Tibial artery (tissue), 4 donors: ENCODE measurements at regions not wholly inside any gene's neighbourhood (a gene's known extent, or its start where the extent isn't known, plus 50 kb on each side); places are given as distances from the start of the nearest gene placed in this dataset.

Experiments used
- DNase-seq, 2 donors: peaks; one replicate each; pipeline ENCODE4 v3.0.0-alpha.2; 2019
- H3K27ac ChIP-seq, 2 donors: fragments of 200-600 bp; sonication (generic) in 1 of 2; 1 replicate in 1 of 2; 2 replicates in 1 of 2; pipeline ENCODE4 v1.5.1; 2018 to 2019; ENCODE audit warnings: mild to moderate bottlenecking in 1 of 2
- H3K27me3 ChIP-seq, 2 donors: fragments of 200-600 bp; sonication (generic) in 1 of 2; one replicate each; pipeline versions ENCODE4 v1.5.1 to v1.6.0; 2016 to 2019
- H3K36me3 ChIP-seq, 3 donors: fragments of 200-600 bp; sonication (generic) in 2 of 3; one replicate each; pipeline ENCODE4 v1.5.1; 2016 to 2019; ENCODE audit warnings: mild to moderate bottlenecking in 2 of 3
- H3K4me1 ChIP-seq, 4 donors: fragments of 200-600 bp; sonication (generic) in 2 of 4; 1 replicate in 3 of 4; 2 replicates in 1 of 4; pipeline ENCODE4 v1.5.1; 2016 to 2019
- H3K4me3 ChIP-seq, 2 donors: fragments of 200-600 bp; sonication (generic) in 1 of 2; 1 replicate in 1 of 2; 2 replicates in 1 of 2; pipeline ENCODE4 v1.5.1; 2018 to 2019; ENCODE audit warnings: mild to moderate bottlenecking in 2 of 2
- H3K9me3 ChIP-seq, 3 donors: fragments of 200-600 bp; sonication (generic) in 1 of 3; one replicate each; pipeline ENCODE4 v1.5.1; 2016 to 2019
- intact Hi-C: fragments of 100-400 bp; cut with DNase I; formaldehyde crosslinking; loops from one replicate; pipeline ENCODE4 v1.15.0; 2023; ENCODE audit warnings: low total_unique reads
- TF ChIP-seq, protein P1 (sequence below), 2 experiments: fragments of 200-600 bp in 1 of 2; fragments of 450-650 bp in 1 of 2; IDR thresholded peaks; one replicate each; pipeline ENCODE4 v1.5.1; 2017 to 2019; ENCODE audit warnings: antibody characterized with exemption in 2 of 2, mild to moderate bottlenecking in 1 of 2, moderate library complexity in 1 of 2

DNA sequence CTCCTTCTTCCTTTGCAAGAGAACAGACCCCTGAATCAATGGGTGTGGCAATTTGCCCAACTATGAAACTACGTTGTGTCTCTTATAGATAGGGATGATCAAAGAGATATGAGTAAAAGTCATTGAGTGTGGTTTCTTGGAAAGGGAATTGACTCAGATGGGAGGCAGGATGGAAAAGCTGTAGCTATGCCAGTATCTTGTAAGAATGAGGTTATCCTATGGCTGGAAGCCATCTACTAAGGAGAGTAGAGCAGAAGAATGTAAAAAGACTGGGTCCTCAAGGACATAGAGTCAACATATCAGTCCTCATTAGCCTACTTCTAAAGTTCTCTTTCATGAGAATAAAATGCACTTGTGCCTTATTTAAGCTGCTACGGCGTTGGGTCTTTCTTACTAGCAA, 78.9 kb upstream of the POU2AF2 start:
- intact Hi-C loops: no loop called here
- no peaks in the 10 kb centered on the region for H3K27me3 ChIP-seq
- no peaks in the 10 kb centered on the region for H3K9me3 ChIP-seq
- TF ChIP-seq, protein P1, sequence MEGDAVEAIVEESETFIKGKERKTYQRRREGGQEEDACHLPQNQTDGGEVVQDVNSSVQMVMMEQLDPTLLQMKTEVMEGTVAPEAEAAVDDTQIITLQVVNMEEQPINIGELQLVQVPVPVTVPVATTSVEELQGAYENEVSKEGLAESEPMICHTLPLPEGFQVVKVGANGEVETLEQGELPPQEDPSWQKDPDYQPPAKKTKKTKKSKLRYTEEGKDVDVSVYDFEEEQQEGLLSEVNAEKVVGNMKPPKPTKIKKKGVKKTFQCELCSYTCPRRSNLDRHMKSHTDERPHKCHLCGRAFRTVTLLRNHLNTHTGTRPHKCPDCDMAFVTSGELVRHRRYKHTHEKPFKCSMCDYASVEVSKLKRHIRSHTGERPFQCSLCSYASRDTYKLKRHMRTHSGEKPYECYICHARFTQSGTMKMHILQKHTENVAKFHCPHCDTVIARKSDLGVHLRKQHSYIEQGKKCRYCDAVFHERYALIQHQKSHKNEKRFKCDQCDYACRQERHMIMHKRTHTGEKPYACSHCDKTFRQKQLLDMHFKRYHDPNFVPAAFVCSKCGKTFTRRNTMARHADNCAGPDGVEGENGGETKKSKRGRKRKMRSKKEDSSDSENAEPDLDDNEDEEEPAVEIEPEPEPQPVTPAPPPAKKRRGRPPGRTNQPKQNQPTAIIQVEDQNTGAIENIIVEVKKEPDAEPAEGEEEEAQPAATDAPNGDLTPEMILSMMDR (IDR thresholded peaks at IDR 0.05): no peak
- no peak for DNase-seq
- no peak overlapping the region for H3K4me3 ChIP-seq
- no peaks in the 10 kb centered on the region for H3K4me1 ChIP-seq
- H3K36me3 ChIP-seq: no peaks in the 10 kb centered on the region
- H3K27ac ChIP-seq: no peak overlapping the region

DNA sequence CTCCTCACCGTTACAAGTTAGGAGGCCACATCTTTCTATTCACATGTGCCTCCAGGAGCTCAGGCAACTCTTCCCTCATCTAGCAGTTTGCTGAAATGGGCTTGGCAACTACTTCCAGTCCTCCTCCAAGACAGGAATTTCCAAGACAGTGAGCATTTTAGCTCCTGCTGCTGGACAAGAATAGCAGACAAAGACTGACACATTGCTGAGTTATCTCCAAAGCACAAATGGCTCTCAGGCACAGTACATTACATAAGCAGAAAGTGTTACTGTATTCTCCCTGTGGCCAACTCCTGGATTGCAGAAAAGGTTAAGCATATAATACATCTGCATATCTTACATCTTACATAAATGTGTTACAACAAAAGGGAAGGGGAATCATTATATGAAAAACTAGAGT, 83.2 kb upstream of the POU2AF2 start:
- no peak for DNase-seq
- Histone ChIP-seq H3K36me3 (no peaks in the 10 kb centered on the region), H3K4me1 (no peaks in the 10 kb centered on the region), H3K9me3 (no peaks in the 10 kb centered on the region), H3K4me3 (no peak overlapping the region), H3K27me3 (no peaks in the 10 kb centered on the region), H3K27ac (no peak overlapping the region)
- intact Hi-C loops: no loop called here
- TF ChIP-seq, protein P1 (IDR thresholded peaks at IDR 0.05): no peak

DNA sequence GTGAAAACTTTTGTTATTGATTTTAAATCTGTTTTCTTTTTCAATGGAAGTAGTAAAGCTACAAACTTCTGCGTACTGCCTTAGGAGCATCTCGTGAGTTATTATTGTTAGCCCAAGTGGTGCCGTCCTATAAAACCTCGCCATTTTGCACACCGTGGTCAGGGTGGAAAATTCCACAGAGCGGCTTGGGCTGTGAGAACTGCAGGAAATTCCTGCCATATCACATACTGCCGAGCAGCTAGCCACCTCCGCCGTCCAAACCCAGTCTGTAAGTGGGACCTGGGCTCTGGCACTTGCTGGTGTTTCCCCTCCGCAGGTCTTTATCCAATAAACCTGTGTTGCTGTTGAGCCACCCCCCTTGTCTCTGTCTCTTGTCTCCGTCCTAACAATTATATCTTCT, 88.0 kb upstream of the POU2AF2 start:
- no peak for DNase-seq
- no peak overlapping the region for H3K27ac ChIP-seq
- intact Hi-C loops: no loop called here
- H3K27me3 ChIP-seq: no peaks in the 10 kb centered on the region
- H3K36me3 ChIP-seq: no peaks in the 10 kb centered on the region
- no peak overlapping the region for H3K4me3 ChIP-seq
- TF ChIP-seq, protein P1 (IDR thresholded peaks at IDR 0.05): no peak
- H3K4me1 ChIP-seq: no peaks in the 10 kb centered on the region
- no peaks in the 10 kb centered on the region for H3K9me3 ChIP-seq

DNA sequence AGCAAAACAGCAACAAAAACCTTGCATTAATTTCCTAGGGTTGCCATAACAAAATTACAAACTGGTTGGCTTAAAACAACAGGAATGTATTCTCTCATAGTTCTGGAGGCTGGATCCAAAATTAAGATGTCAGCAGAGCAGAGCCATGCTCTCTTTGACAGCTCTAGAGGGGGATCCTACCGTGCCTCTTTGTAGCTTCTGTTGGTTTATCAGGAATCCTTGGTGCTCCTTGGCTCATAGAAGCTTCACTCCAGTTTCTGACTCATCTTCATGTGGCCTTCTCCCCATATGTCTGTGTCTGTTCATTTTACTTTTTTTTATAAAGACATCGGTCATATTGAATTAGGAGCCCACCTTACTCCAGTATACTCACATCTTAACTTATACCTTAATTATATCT, 90.5 kb upstream of the POU2AF2 start:
- Histone ChIP-seq H3K4me1 (no peaks in the 10 kb centered on the region), H3K36me3 (no peaks in the 10 kb centered on the region), H3K27ac (no peak overlapping the region), H3K9me3 (no peaks in the 10 kb centered on the region), H3K27me3 (no peaks in the 10 kb centered on the region), H3K4me3 (no peak overlapping the region)
- DNase-seq: no peak
- TF ChIP-seq, protein P1 (IDR thresholded peaks at IDR 0.05): no peak
- intact Hi-C loops: no loop called here

DNA sequence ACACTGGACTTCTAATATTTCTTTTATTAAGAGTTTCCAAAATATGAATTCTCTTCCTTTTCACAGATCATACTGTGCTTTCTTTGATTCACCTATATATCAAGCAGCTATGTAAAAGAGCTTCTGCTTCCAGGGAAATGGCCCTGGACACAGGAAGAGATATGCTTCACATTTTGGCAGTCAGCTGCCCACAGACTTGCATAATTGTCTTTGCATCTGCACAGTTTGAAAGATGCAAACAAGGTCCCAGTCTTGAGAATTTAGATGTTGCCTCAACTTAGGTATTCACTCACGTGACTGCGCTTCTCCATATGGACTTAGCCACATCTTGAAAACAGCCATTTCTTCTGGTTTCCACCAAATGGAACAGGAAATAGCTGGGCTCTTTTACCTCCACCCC, 92.3 kb upstream of the POU2AF2 start:
- no peaks in the 10 kb centered on the region for H3K9me3 ChIP-seq
- TF ChIP-seq, protein P1 (IDR thresholded peaks at IDR 0.05): no peak
- H3K36me3 ChIP-seq: no peaks in the 10 kb centered on the region
- intact Hi-C loops: no loop called here
- H3K27ac ChIP-seq: no peak overlapping the region
- H3K4me3 ChIP-seq: no peak overlapping the region
- H3K27me3 ChIP-seq: no peaks in the 10 kb centered on the region
- H3K4me1 ChIP-seq: no peaks in the 10 kb centered on the region
- DNase-seq: no peak

DNA sequence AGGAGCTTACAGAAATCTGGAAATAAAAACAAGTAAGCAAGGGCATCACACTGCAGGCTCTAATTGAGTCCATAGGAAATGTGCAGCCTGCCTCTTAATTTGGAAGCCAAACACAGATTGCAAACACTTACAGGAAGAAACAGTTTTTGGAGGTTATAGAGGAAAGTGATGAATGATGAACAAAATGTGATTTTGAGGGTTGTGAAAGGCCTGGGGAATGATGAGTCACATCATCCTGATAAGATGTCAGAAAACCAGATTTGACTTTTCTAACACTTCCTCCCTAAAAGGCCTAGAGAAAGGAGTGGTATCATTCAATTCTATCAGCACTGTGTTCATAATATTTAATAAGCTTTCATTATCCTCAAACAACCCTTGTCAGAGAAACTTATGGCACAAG, 96.6 kb upstream of the POU2AF2 start:
- TF ChIP-seq, protein P1 (IDR thresholded peaks at IDR 0.05): no peak
- no peaks in the 10 kb centered on the region for H3K9me3 ChIP-seq
- H3K27me3 ChIP-seq: no peaks in the 10 kb centered on the region
- no peak overlapping the region for H3K4me3 ChIP-seq
- DNase-seq: no peak
- H3K36me3 ChIP-seq: no peaks in the 10 kb centered on the region
- intact Hi-C loops: no loop called here
- no peak overlapping the region for H3K27ac ChIP-seq
- H3K4me1 ChIP-seq: no peaks in the 10 kb centered on the region
